Osteocyte (in vitro differentiated cells): ENCODE measurements at regions not wholly inside any gene's neighbourhood (a gene's known extent, or its start where the extent isn't known, plus 50 kb on each side); places are given as distances from the start of the nearest gene placed in this dataset.
"Not testable (repeated sequence)": the region's sequence is repeated elsewhere in the genome, so short reads cannot be mapped to it uniquely, and the experiment has no call there.

ENCODE experiments used
- DNase-seq: peaks from one replicate; pipeline ENCODE4 v3.0.0; 2021; ENCODE audit warnings: mixed read lengths; ENCODE audit not compliant: unreplicated experiment; ENCODE audit errors: extremely low spot score
- H3K27ac Mint-ChIP-seq: one replicate; pipeline ENCODE4 v1.8.0; 2021; ENCODE audit warnings: mild to moderate bottlenecking, mixed read lengths; ENCODE audit not compliant: unreplicated experiment
- H3K27me3 Mint-ChIP-seq: one replicate; pipeline ENCODE4 v1.8.0; 2021; ENCODE audit warnings: mixed read lengths; ENCODE audit not compliant: unreplicated experiment
- H3K36me3 Mint-ChIP-seq: one replicate; pipeline ENCODE4 v1.8.0; 2021; ENCODE audit warnings: mixed read lengths; ENCODE audit not compliant: unreplicated experiment
- H3K4me1 Mint-ChIP-seq: one replicate; pipeline ENCODE4 v1.8.0; 2021; ENCODE audit warnings: mixed read lengths; ENCODE audit not compliant: unreplicated experiment
- H3K4me3 Mint-ChIP-seq: one replicate; pipeline ENCODE4 v1.8.0; 2021; ENCODE audit warnings: mild to moderate bottlenecking, moderate library complexity, mixed read lengths; ENCODE audit not compliant: unreplicated experiment
- H3K9me3 Mint-ChIP-seq: one replicate; pipeline ENCODE4 v1.8.0; 2021; ENCODE audit warnings: mixed read lengths; ENCODE audit not compliant: unreplicated experiment
- TF ChIP-seq, protein P1 (sequence below): fragments of 200-600 bp; sonication (generic); IDR thresholded peaks from 2 replicates; pipeline ENCODE4 v1.5.0; 2021; ENCODE audit warnings: antibody characterized with exemption, mild to moderate bottlenecking, moderate library complexity

DNA sequence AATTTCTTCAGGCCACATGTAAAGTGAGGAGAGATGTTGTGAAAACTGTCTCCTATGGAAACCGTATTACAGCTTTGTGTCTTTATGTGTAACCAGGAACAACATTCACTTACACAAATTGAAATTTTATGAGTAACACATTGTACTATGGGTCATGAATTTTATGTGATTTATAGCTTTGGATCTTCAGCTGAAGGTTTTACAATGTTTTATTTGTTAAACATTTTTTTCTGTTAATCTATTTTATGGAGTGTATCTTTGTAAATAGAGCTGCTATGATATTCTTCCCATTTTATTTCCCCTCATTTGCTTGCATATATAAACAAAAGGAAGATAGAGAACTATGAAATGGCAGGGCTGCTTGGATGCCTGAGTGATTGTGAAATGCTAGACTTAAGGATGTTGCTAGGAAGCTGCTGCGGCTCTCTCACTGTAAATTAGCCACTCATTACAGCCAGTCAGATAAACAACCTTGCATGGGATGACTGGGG, 104.5 kb upstream of the PCLO start:
- TF ChIP-seq, protein P1, sequence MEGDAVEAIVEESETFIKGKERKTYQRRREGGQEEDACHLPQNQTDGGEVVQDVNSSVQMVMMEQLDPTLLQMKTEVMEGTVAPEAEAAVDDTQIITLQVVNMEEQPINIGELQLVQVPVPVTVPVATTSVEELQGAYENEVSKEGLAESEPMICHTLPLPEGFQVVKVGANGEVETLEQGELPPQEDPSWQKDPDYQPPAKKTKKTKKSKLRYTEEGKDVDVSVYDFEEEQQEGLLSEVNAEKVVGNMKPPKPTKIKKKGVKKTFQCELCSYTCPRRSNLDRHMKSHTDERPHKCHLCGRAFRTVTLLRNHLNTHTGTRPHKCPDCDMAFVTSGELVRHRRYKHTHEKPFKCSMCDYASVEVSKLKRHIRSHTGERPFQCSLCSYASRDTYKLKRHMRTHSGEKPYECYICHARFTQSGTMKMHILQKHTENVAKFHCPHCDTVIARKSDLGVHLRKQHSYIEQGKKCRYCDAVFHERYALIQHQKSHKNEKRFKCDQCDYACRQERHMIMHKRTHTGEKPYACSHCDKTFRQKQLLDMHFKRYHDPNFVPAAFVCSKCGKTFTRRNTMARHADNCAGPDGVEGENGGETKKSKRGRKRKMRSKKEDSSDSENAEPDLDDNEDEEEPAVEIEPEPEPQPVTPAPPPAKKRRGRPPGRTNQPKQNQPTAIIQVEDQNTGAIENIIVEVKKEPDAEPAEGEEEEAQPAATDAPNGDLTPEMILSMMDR: no peak
- no peak overlapping the region for H3K27ac Mint-ChIP-seq
- H3K4me3 Mint-ChIP-seq: no peak overlapping the region
- H3K4me1 Mint-ChIP-seq: peaks cover 4% of the 10 kb centered on the region
- H3K27me3 Mint-ChIP-seq: peaks cover 8% of the 10 kb centered on the region
- no peak for DNase-seq
- H3K36me3 Mint-ChIP-seq: no peaks in the 10 kb centered on the region
- H3K9me3 Mint-ChIP-seq: no peaks in the 10 kb centered on the region

DNA sequence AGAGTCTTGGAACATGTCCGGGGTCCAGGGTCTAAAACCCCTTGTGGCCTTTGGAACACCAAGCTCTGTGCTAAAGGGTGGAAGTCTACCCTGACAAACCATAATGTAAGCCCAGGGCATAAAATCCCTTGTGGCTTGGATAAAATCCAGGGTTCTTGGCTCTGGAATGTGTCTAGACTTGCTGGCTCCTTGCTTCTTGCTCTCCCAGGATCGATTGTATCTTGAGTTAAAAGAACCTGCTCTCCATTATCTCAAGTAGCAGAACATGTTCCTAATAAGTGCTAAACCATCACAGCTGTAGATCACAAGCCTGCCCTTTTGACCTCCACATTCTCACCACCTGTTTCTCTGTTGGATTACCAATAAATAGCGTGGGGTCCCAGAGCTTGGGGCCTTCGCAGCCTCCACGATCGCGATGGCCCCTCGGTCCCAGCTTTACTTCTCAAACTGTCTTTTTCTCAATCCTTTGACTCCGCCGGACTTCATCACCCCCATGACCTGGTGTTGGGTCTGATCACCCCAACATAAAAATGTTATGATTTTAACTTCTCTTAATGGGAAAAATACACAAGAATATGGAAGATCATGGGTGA, 100.9 kb upstream of the PCLO start:
- H3K27me3 Mint-ChIP-seq: not testable (repeated sequence)

DNA sequence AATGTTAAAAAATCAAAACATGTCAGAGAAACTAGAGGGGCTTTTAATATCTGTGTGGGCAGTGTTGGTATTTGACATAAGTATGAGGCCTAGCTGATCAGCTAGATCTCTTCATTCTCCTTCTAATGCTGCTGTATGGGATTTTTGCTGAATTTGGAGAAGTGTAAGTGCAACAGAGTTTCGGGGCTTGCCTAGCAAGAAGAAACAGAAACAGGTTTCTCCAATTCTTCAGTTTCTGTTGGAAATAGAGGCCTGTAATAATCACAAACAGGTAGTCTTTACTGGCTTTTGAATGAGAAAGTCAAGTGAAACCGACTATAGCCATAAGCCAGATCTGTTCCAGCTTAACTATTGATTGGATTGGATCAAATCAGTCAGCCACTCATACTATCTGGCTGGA, 96.4 kb upstream of the PCLO start:
- Mint-ChIP-seq H3K4me1 (peaks cover 14% of the 10 kb centered on the region), H3K27ac (no peak overlapping the region), H3K9me3 (no peaks in the 10 kb centered on the region), H3K27me3 (no peaks in the 10 kb centered on the region), H3K36me3 (no peaks in the 10 kb centered on the region), H3K4me3 (no peak overlapping the region)
- TF ChIP-seq, protein P1: no peak
- no peak for DNase-seq

More for the DNA sequence above, 100.9 kb upstream of the PCLO start:
- H3K9me3 Mint-ChIP-seq, H3K4me3 Mint-ChIP-seq, DNase-seq, H3K27ac Mint-ChIP-seq, H3K36me3 Mint-ChIP-seq, H3K4me1 Mint-ChIP-seq: not testable (repeated sequence)

DNA sequence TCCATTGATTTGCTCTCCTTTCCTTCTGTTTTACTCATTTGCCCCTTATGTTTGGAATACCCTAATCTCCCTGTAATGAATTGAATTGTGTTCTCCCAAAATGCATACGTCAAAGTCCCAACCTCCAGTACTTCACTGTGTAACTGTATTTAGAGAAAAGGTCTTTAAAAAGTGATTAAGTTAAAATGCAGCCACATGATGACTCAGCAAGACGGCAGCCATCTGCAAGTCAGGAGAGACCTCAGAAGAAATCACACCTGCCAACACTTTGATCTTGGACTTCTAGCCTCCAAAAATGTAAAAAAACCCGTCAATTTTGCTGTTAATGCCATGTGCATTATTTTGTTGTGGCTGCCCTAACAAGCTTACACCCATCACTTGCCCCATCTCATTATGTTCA, 85.3 kb upstream of the PCLO start:
- H3K36me3 Mint-ChIP-seq: no peaks in the 10 kb centered on the region
- no peaks in the 10 kb centered on the region for H3K9me3 Mint-ChIP-seq
- no peak overlapping the region for H3K4me3 Mint-ChIP-seq
- H3K27me3 Mint-ChIP-seq: no peaks in the 10 kb centered on the region
- H3K4me1 Mint-ChIP-seq: no peaks in the 10 kb centered on the region
- DNase-seq: no peak
- TF ChIP-seq, protein P1: no peak
- no peak overlapping the region for H3K27ac Mint-ChIP-seq

DNA sequence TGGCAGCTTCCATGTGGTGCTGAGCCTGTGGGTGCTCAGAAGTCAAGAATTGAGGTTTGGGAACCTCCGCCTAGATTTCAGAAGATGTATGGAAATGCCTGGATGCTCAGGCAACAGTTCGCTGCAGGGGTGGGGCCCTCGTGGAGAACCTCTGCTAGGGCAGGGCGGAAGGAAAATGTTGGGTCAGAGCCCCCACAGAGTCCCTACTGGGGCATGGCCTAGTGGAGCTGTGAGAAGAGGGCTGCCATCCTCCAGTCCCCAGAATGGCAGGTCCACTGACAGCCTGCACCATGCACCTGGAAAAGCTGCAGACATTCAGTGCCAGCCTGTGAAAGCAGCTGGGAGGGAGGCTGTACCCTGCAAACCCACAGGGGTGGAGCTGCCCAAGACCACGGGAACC, 56.5 kb upstream of the PCLO start:
- not testable (repeated sequence) for H3K9me3 Mint-ChIP-seq, H3K4me1 Mint-ChIP-seq, H3K27me3 Mint-ChIP-seq, H3K36me3 Mint-ChIP-seq, DNase-seq, H3K27ac Mint-ChIP-seq, H3K4me3 Mint-ChIP-seq

DNA sequence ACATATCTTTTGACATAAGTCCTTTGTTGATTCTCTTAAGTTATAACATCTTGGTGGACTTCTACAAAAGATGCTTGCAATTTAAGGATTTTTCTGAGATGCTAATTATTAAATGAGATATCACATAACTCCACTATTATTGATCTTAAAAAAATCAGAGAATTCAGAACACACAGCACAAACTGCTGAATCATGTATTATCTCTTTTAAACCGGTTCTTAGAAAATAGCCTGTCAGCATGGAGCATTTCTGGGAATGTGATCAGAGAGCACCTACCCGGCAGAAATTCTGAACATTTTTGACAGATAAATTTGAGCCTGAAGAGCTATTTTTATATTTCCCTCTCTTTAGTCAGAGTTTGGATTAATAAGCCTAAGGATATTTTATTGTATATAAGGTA, 50.2 kb upstream of the PCLO start:
- Mint-ChIP-seq H3K27ac (no peak overlapping the region), H3K4me3 (no peak overlapping the region)
- TF ChIP-seq, protein P1: no peak

More for the DNA sequence above, 50.2 kb upstream of the PCLO start:
- Mint-ChIP-seq H3K36me3 (no peaks in the 10 kb centered on the region), H3K27me3 (peaks cover 5% of the 10 kb centered on the region), H3K4me1 (no peaks in the 10 kb centered on the region), H3K9me3 (no peaks in the 10 kb centered on the region)
- no peak for DNase-seq
